Natural killer cell (primary cell): ENCODE measurements at regions not wholly inside any gene's neighbourhood (a gene's known extent, or its start where the extent isn't known, plus 50 kb on each side); places are given as distances from the start of the nearest gene placed in this dataset.

ENCODE experiments used
- ATAC-seq, 3 donors: fragments of 150-1000 bp in 2 of 3; fragments of 200-7000 bp in 1 of 3; cut with Tn5 transposase; 1 replicate in 1 of 3; 2 replicates in 2 of 3; pipeline ENCODE4 v1.10.0; 2021; ENCODE audit warnings: mild to moderate bottlenecking in 2 of 3, moderate library complexity in 2 of 3
- DNase-seq, 2 donors: peaks; one replicate each; pipeline versions ENCODE4 v3.0.0 to v3.0.0-alpha.2; 2013 to 2021; ENCODE audit warnings: mixed read lengths in 1 of 2
- H3K27ac ChIP-seq: one replicate; pipeline ENCODE4 v1.5.1; 2013; ENCODE audit warnings: mild to moderate bottlenecking, low read length
- H3K27me3 ChIP-seq: one replicate; pipeline ENCODE4 v1.6.1; 2013; ENCODE audit warnings: low read length; ENCODE audit not compliant: control insufficient read depth, insufficient read depth
- H3K36me3 ChIP-seq: one replicate; pipeline ENCODE4 v1.6.1; 2013; ENCODE audit warnings: low read length; ENCODE audit not compliant: control insufficient read depth, insufficient read depth
- H3K4me1 ChIP-seq: one replicate; pipeline ENCODE4 v1.6.1; 2013; ENCODE audit warnings: low read length; ENCODE audit not compliant: control insufficient read depth, insufficient read depth
- H3K4me3 ChIP-seq: one replicate; pipeline ENCODE4 v1.5.1; 2013; ENCODE audit warnings: low read length
- H3K9me3 ChIP-seq: one replicate; pipeline ENCODE4 v1.6.1; 2013; ENCODE audit warnings: low read length; ENCODE audit not compliant: control insufficient read depth, insufficient read depth
- H3K27ac Mint-ChIP-seq, 2 donors: one replicate each; pipeline ENCODE4 v1.8.0; 2022; ENCODE audit warnings: mild to moderate bottlenecking in 2 of 2, mixed read lengths in 2 of 2, moderate library complexity in 1 of 2
- H3K27me3 Mint-ChIP-seq, 2 donors: one replicate each; pipeline ENCODE4 v1.8.0; 2022; ENCODE audit warnings: low read depth in 2 of 2, mixed read lengths in 2 of 2
- H3K36me3 Mint-ChIP-seq: one replicate; pipeline ENCODE4 v1.8.0; 2022; ENCODE audit warnings: mixed read lengths
- H3K4me1 Mint-ChIP-seq, 2 donors: one replicate each; pipeline ENCODE4 v1.8.0; 2022; ENCODE audit warnings: mixed read lengths in 2 of 2
- H3K4me3 Mint-ChIP-seq: one replicate; pipeline ENCODE4 v1.8.0; 2022; ENCODE audit warnings: mild to moderate bottlenecking, moderate library complexity, mixed read lengths
- H3K9me3 Mint-ChIP-seq, 2 donors: one replicate each; pipeline ENCODE4 v1.8.0; 2022; ENCODE audit warnings: mixed read lengths in 2 of 2
- CTCF ChIP-seq: fragments of 200-600 bp; IDR thresholded peaks from one replicate; pipeline ENCODE4 v1.8.0; 2022; ENCODE audit warnings: antibody characterized with exemption
- WGBS: methylation state at CpG from one replicate; pipeline ENCODE4 v1.1.7; 2013; ENCODE audit warnings: missing lambda C conversion rate; ENCODE audit not compliant: insufficient coverage; 5-methylcytosine and 5-hydroxymethylcytosine counted together
- intact Hi-C: fragments of 100-400 bp; cut with micrococcal nuclease; formaldehyde crosslinking; loops from one replicate; pipeline ENCODE4 v1.14.2; 2022

GRCh38 chr11:82546661-82547557 is 186.8 kb downstream of the FAM181B start:
- intact Hi-C loops: no loop called here

GRCh38 chr11:82539669-82540068 is 194.0 kb downstream of the FAM181B start:
- DNase-seq: no peak
- no peak overlapping the region for H3K27ac ChIP-seq
- no peak overlapping the region for H3K4me3 Mint-ChIP-seq
- H3K36me3 ChIP-seq: no peaks in the 10 kb centered on the region
- no peak for ATAC-seq
- intact Hi-C loops: no loop called here
- H3K27ac Mint-ChIP-seq: no peak overlapping the region
- no peaks in the 10 kb centered on the region for H3K4me1 Mint-ChIP-seq
- H3K27me3 Mint-ChIP-seq: no peaks in the 10 kb centered on the region
- H3K4me1 ChIP-seq: no peaks in the 10 kb centered on the region
- H3K4me3 ChIP-seq: no peak overlapping the region
- no peaks in the 10 kb centered on the region for H3K9me3 ChIP-seq
- no peak for TF ChIP-seq CTCF
- no peaks in the 10 kb centered on the region for H3K27me3 ChIP-seq
- H3K9me3 Mint-ChIP-seq: peaks cover 2 to 5% of the 10 kb centered on the region in 2 donors
- no peaks in the 10 kb centered on the region for H3K36me3 Mint-ChIP-seq

More at GRCh38 chr11:82546661-82547557, 186.8 kb downstream of the FAM181B start:
- Mint-ChIP-seq H3K27ac (no peak overlapping the region), H3K36me3 (no peaks in the 10 kb centered on the region), H3K9me3 (peaks cover 8 to 11% of the 10 kb centered on the region in 2 donors), H3K27me3 (no peaks in the 10 kb centered on the region), H3K4me1 (no peaks in the 10 kb centered on the region), H3K4me3 (no peak overlapping the region)
- Histone ChIP-seq H3K27me3 (no peaks in the 10 kb centered on the region), H3K4me1 (no peaks in the 10 kb centered on the region), H3K36me3 (no peaks in the 10 kb centered on the region), H3K9me3 (no peaks in the 10 kb centered on the region), H3K4me3 (no peak overlapping the region), H3K27ac (no peak overlapping the region)
- WGBS: 33% methylated on average over 3 of the region's 3 CpGs
- ATAC-seq: no peak
- no peak for TF ChIP-seq CTCF
- no peak for DNase-seq

- H3K4me1 ChIP-seq: no peaks in the 10 kb centered on the region
- H3K27me3 ChIP-seq: no peaks in the 10 kb centered on the region
- no peak for TF ChIP-seq CTCF
- intact Hi-C loops: no loop called here
- no peaks in the 10 kb centered on the region for H3K4me1 Mint-ChIP-seq
- no peaks in the 10 kb centered on the region for H3K36me3 Mint-ChIP-seq
- H3K4me3 ChIP-seq: no peak overlapping the region
- no peak for ATAC-seq
- no peak for DNase-seq
- H3K27me3 Mint-ChIP-seq: no peaks in the 10 kb centered on the region
- H3K9me3 Mint-ChIP-seq: peaks cover 2 to 5% of the 10 kb centered on the region in 2 donors
- no peak overlapping the region for H3K4me3 Mint-ChIP-seq
- H3K9me3 ChIP-seq: no peaks in the 10 kb centered on the region
- no peak overlapping the region for H3K27ac ChIP-seq
- 67% methylated on average over 1 of the region's 3 CpGs for WGBS
- no peaks in the 10 kb centered on the region for H3K36me3 ChIP-seq
- H3K27ac Mint-ChIP-seq: no peak overlapping the region
Measured at GRCh38 chr11:82536706-82537105, 197.0 kb downstream of the FAM181B start.
